ENCODE measurements at regions not wholly inside any gene's neighbourhood (a gene's known extent, or its start where the extent isn't known, plus 50 kb on each side); places are given as distances from the start of the nearest gene placed in this dataset.
"Not testable (repeated sequence)": the region's sequence is repeated elsewhere in the genome, so short reads cannot be mapped to it uniquely, and the experiment has no call there.

DNA sequence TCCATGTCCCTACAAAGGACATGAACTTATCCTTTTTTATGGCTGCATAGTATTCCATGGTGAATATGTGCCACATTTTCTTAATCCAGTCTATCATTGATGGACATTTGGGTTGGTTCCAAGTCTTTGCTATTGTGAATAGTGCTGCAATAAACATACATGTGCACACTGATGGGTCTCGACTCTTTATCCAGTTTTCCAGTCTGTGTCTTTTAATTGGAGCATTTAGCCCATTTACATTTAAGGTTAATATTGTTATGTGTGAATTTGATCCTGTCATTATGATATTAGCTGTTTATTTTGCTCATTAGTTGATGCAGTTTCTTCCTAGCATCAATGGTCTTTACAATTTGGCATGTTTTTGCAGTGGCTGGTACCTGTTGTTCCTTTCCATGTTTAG lies 272.0 kb upstream of the NAALADL2 start:
- TF ChIP-seq SMC3 (IDR thresholded peaks at IDR 0.05; ENCODE audit: borderline replicate concordance, low read length); FOXK2 (IDR thresholded peaks at IDR 0.05); RAD21 (IDR thresholded peaks at IDR 0.05; ENCODE audit: insufficient read depth, low read depth, low read length); POLR2AphosphoS5 (IDR thresholded peaks at IDR 0.05; ENCODE audit: low read length); NFXL1 (IDR thresholded peaks at IDR 0.05; ENCODE audit: borderline replicate concordance); POLR2A (IDR thresholded peaks at IDR 0.05; ENCODE audit: low read depth, low read length); SP1 (IDR thresholded peaks at IDR 0.05; ENCODE audit: low read depth, low read length); ZNF274 (IDR thresholded peaks at IDR 0.05; ENCODE audit: insufficient read depth, insufficient read length); ZZZ3 (IDR thresholded peaks at IDR 0.05; ENCODE audit: control insufficient read depth, insufficient read length, low read depth); ZBTB40 (IDR thresholded peaks at IDR 0.05; ENCODE audit: borderline replicate concordance); ZBTB33 (IDR thresholded peaks at IDR 0.05); TCF7 (IDR thresholded peaks at IDR 0.05; ENCODE audit: borderline replicate concordance): not testable (repeated sequence)
- TF ChIP-seq, protein P1, sequence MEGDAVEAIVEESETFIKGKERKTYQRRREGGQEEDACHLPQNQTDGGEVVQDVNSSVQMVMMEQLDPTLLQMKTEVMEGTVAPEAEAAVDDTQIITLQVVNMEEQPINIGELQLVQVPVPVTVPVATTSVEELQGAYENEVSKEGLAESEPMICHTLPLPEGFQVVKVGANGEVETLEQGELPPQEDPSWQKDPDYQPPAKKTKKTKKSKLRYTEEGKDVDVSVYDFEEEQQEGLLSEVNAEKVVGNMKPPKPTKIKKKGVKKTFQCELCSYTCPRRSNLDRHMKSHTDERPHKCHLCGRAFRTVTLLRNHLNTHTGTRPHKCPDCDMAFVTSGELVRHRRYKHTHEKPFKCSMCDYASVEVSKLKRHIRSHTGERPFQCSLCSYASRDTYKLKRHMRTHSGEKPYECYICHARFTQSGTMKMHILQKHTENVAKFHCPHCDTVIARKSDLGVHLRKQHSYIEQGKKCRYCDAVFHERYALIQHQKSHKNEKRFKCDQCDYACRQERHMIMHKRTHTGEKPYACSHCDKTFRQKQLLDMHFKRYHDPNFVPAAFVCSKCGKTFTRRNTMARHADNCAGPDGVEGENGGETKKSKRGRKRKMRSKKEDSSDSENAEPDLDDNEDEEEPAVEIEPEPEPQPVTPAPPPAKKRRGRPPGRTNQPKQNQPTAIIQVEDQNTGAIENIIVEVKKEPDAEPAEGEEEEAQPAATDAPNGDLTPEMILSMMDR (IDR thresholded peaks at IDR 0.05 in 2 of 3, conservative IDR thresholded peaks at IDR 0.05 in 1 of 3; ENCODE audit: control insufficient read depth in 2 of 3, extremely low read depth in 1 of 3, insufficient read depth in 1 of 3, low read depth in 3 of 3, low read length in 3 of 3) = not testable (repeated sequence)
- TF ChIP-seq, protein P2, sequence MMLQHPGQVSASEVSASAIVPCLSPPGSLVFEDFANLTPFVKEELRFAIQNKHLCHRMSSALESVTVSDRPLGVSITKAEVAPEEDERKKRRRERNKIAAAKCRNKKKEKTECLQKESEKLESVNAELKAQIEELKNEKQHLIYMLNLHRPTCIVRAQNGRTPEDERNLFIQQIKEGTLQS (IDR thresholded peaks at IDR 0.05; ENCODE audit: borderline replicate concordance, extremely low read depth, low read depth, low read length) = not testable (repeated sequence)
